ENCODE measurements at regions not wholly inside any gene's neighbourhood (a gene's known extent, or its start where the extent isn't known, plus 50 kb on each side); places are given as distances from the start of the nearest gene placed in this dataset.
A peak's percentile ranks its signal among the peaks of the same experiment; 100 is the strongest.
"Not testable (repeated sequence)": the region's sequence is repeated elsewhere in the genome, so short reads cannot be mapped to it uniquely, and the experiment has no call there.

GRCh38 chr10:80697926-80698325, 160.2 kb downstream of the SH2D4B start:
- DNase-seq (ENCODE audit: low read depth), result no peak

GRCh38 chr10:80699602-80700039, 161.9 kb downstream of the SH2D4B start:
- DNase-seq (ENCODE audit: low read depth), result peak; percentile 36

GRCh38 chr10:80700252-80700651, 162.6 kb downstream of the SH2D4B start:
- no peak for DNase-seq (ENCODE audit: low read depth)

- DNase-seq (ENCODE audit: low read depth), result no peak
These were observed 163.2 kb downstream of the SH2D4B start for GRCh38 chr10:80700760-80701444.

- no peak for DNase-seq (ENCODE audit: low read depth)
These were observed 164.0 kb downstream of the SH2D4B start for GRCh38 chr10:80701706-80702105.

DNA sequence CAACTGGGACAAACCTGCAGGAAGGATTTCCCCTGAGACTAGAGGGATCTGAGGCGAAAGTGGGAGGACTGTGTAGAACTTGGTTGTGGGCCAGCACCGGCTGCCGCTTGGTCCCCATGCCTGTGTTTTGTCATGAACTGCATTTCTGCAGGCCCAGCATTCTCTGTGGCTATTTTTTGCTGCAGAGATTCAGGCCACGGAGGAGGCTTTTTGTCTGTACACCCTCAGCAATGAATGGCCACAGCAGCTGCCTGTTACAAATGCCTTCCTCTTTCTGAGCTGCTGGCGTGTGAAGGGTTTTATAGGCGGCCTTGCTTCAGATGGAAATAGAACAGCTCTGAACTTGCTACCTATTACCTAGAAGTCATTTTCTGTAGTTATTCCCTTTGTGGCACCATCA, 164.4 kb downstream of the SH2D4B start:
- DNase-seq (ENCODE audit: low read depth), result no peak

DNA sequence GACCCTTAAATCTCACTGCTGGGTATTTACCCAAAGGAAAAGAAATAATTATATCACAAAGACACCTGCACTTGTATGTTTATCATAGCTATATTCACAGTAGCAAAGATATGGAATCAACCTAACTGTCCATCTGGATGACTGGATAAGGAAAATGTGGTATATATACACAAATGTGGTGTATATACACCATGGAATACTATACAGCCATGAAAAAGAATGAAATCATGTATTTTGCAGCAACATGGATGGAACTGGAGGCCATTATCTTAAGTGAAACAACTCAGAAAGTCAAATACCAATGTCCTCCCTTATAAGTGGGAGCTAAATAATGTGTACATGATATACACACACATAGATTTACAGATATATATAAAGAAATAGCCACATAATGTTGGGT, 168.2 kb downstream of the SH2D4B start:
- no peak for DNase-seq (ENCODE audit: low read depth)

GRCh38 chr10:80708185-80708584, 170.5 kb downstream of the SH2D4B start:
- no peak for DNase-seq (ENCODE audit: low read depth)

- DNase-seq (ENCODE audit: low read depth), result no peak
These were observed 171.1 kb downstream of the SH2D4B start for GRCh38 chr10:80708808-80709207.

- no peak for DNase-seq (ENCODE audit: low read depth)
These were observed 172.2 kb downstream of the SH2D4B start for GRCh38 chr10:80709866-80710265.

DNA sequence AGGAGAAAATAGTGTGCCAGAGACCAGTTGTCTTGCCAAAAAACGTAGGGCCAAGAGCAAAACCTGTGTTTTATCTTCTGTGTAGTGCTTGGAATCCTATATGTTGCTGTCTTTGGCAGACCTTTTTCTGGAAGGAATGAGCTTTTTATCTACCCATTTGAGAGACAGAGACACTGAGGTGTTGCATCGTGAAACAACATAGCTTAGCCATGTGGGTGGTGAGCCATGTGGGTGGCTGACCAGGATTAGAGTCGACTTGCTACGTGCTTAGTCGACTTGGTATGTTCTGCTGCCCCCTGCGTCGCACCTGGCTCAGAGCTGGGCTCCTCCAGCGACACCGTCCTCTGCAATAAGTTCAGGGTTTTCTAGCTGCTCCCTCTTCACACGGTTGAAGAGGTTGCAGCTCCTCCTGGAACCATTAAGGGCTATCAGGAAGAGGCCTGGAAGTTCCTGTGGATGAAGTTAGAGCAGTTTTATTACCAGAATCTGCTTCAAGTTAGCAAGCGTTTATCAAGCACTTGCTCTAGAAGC, 175.8 kb downstream of the SH2D4B start:
- DNase-seq (ENCODE audit: low read depth), result no peak

GRCh38 chr10:80714566-80714965, 176.9 kb downstream of the SH2D4B start:
- DNase-seq (ENCODE audit: low read depth), result no peak

DNA sequence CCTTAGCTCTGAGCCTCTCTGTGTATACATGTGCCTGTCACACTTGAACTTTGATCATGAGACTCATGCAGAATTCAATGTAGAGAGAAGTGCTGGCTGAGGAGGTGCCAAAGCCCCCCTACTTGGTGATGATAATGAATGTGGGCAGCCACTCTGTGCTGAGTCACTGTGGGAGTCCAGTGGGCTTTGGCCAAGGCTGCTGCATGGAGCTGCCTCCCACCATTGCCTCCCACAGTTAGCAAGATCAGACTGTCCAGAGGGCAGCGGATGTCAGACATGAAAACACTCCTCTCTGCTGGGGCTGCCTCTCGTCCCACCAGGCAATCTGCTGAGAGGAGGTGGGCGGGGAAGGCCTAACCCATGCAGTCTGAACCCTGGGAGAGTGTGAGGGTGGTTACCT, 180.3 kb downstream of the SH2D4B start:
- DNase-seq (ENCODE audit: low read depth), result no peak

GRCh38 chr10:80719935-80720334, 182.2 kb downstream of the SH2D4B start:
- DNase-seq (ENCODE audit: low read depth), result no peak

- no peak for DNase-seq (ENCODE audit: low read depth)
These were observed 182.8 kb downstream of the SH2D4B start for GRCh38 chr10:80720549-80720948.

DNA sequence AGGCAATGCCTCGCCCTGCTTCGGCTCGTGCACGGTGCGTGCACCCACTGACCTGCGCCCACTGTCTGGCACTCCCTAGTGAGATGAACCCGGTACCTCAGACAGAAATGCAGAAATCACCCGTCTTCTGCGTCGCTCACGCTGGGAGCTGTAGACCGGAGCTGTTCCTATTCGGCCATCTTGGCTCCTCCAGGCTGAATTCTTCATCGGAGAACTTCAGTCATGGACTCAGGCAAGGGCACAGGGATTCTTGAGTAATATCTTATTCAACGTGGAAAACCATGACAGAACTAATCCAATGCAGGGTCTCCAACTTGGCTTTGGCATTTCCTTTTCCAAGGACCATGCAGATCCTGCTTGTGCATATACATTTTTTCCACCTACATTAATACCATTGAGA, 190.7 kb downstream of the SH2D4B start:
- not testable (repeated sequence) for DNase-seq (ENCODE audit: low read depth)

DNA sequence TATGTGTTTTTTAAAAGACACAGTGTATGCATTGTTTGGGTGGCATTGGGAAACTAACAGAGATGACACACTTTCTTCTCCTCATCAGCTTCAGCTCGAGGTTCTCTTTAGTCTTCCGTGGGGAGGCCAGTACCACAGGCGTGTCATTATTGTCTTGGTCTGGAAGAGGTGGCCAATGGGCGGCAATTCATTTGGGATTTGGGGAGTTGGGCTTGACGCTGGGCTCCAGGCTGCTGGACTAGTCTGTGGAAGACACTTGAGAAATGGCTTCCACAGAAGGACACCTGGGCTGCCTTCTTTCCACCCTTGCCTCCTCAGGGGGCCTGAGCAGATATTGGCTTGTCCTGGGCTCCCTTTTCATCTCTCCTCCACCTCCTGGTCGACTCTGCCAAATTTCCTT, 192.2 kb downstream of the SH2D4B start:
- no peak for DNase-seq (ENCODE audit: low read depth)

- DNase-seq (ENCODE audit: low read depth), result no peak
These were observed 192.8 kb downstream of the SH2D4B start for GRCh38 chr10:80730522-80730921.

- DNase-seq (ENCODE audit: low read depth), result no peak
These were observed 196.9 kb downstream of the SH2D4B start for GRCh38 chr10:80734589-80734988.

- DNase-seq (ENCODE audit: low read depth), result no peak
These were observed 199.5 kb downstream of the SH2D4B start for GRCh38 chr10:80737209-80737608.

GRCh38 chr10:80739328-80739727, 201.6 kb downstream of the SH2D4B start:
- no peak for DNase-seq (ENCODE audit: low read depth)

DNA sequence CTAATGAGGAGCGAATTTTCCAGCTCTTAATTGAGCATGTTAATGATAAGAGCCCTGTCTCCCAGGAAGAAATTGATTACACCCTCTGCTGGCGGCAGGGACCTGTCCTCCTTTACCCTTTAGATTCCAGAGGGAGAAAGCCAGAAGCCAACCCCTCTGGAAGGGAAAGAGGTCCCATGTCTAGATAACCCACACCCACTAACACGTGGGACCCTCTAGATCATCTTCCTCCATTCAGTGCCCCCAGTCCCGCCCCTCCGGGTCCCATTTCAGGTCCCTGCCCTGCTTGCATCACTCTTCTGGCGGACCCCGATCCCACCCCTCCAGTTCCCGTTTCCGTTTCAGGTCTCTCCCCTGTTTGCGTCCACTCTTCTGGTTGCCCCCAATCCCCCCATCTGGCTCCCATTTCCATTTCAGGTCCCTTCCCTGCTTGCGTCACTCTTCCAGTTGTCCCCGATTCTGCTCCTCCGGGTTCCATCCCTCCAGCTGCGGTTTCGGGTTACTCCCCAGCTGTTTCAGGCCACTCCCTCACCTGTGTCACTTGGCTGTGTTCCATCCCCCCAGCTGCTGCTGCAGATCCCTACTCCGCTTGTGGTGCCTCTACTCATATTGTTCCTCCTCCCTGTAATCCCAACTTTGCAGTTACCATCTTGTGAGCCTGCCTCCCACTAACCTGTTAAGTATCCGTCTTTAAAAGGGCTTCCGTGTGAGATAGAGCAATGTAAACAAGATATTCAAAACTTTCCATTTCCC, 202.4 kb downstream of the SH2D4B start:
- no peak for DNase-seq (ENCODE audit: low read depth)

- no peak for DNase-seq (ENCODE audit: low read depth)
These were observed 203.6 kb downstream of the SH2D4B start for GRCh38 chr10:80741278-80741677.

Data from activated T-helper 1 cell treated with Interleukin-2 at 50 U/mL for 16 hours (primary cell).